GM10266 (cell line): ENCODE measurements at regions not wholly inside any gene's neighbourhood (a gene's known extent, or its start where the extent isn't known, plus 50 kb on each side); places are given as distances from the start of the nearest gene placed in this dataset.
"Not testable (repeated sequence)": the region's sequence is repeated elsewhere in the genome, so short reads cannot be mapped to it uniquely, and the experiment has no call there.

Source experiments
- DNase-seq: peaks from one replicate; pipeline ENCODE4 v3.0.0; 2012; ENCODE audit errors: extremely low spot score
- CTCF ChIP-seq: IDR thresholded peaks from 2 replicates; pipeline ENCODE4 v1.5.1; 2012; ENCODE audit warnings: mild to moderate bottlenecking, low read depth; ENCODE audit not compliant: control insufficient read depth, insufficient read depth; ENCODE audit errors: missing control alignments

GRCh38 chr19:34085336-34085735 is 87.0 kb upstream of the LSM14A start:
- no peak for DNase-seq
- no peak for TF ChIP-seq CTCF

- DNase-seq = no peak
- no peak for TF ChIP-seq CTCF
Observed at GRCh38 chr19:34088292-34088691, 84.0 kb upstream of the LSM14A start.

- no peak for TF ChIP-seq CTCF
- DNase-seq = no peak
Observed at GRCh38 chr19:34089566-34089965, 82.7 kb upstream of the LSM14A start.

GRCh38 chr19:34094960-34095359 is 77.3 kb upstream of the LSM14A start:
- no peak for DNase-seq
- no peak for TF ChIP-seq CTCF

- DNase-seq = not testable (repeated sequence)
Observed at GRCh38 chr19:34095411-34095810, 76.9 kb upstream of the LSM14A start.

GRCh38 chr19:34096020-34096915 is 76.0 kb upstream of the LSM14A start:
- DNase-seq = peak; percentile 47
- peak; percentile 53 for TF ChIP-seq CTCF

- TF ChIP-seq CTCF = no peak
- DNase-seq = no peak
Observed at GRCh38 chr19:34104096-34104495, 68.2 kb upstream of the LSM14A start.
